ENCODE measurements at regions not wholly inside any gene's neighbourhood (a gene's known extent, or its start where the extent isn't known, plus 50 kb on each side); places are given as distances from the start of the nearest gene placed in this dataset.
"Not testable (repeated sequence)": the region's sequence is repeated elsewhere in the genome, so short reads cannot be mapped to it uniquely, and the experiment has no call there.

GRCh38 chr5:56310711-56311204 lies 77.6 kb upstream of the ANKRD55 start:
- DNase-seq: no peak

GRCh38 chr5:56309262-56309826 lies 76.2 kb upstream of the ANKRD55 start:
- no peak for DNase-seq

GRCh38 chr5:56307714-56308333 lies 74.7 kb upstream of the ANKRD55 start:
- no peak for DNase-seq

- no peak for DNase-seq
These were observed 73.5 kb upstream of the ANKRD55 start for GRCh38 chr5:56306433-56307150.

GRCh38 chr5:56305001-56305950 lies 72.1 kb upstream of the ANKRD55 start:
- no peak for DNase-seq

- no peak for DNase-seq
These were observed 70.4 kb upstream of the ANKRD55 start for GRCh38 chr5:56303511-56303910.

GRCh38 chr5:56302027-56302426 lies 68.9 kb upstream of the ANKRD55 start:
- no peak for DNase-seq

- DNase-seq: no peak
These were observed 67.9 kb upstream of the ANKRD55 start for GRCh38 chr5:56301069-56301468.

- DNase-seq: no peak
These were observed 66.1 kb upstream of the ANKRD55 start for GRCh38 chr5:56299212-56299611.

GRCh38 chr5:56298336-56299090 lies 65.4 kb upstream of the ANKRD55 start:
- DNase-seq: no peak

GRCh38 chr5:56297851-56298250 lies 64.7 kb upstream of the ANKRD55 start:
- DNase-seq: no peak

GRCh38 chr5:56295311-56295710 lies 62.2 kb upstream of the ANKRD55 start:
- not testable (repeated sequence) for DNase-seq

- no peak for DNase-seq
These were observed 61.2 kb upstream of the ANKRD55 start for GRCh38 chr5:56294354-56294753.

GRCh38 chr5:56292874-56293273 lies 59.7 kb upstream of the ANKRD55 start:
- DNase-seq: not testable (repeated sequence)

- DNase-seq: no peak
These were observed 58.7 kb upstream of the ANKRD55 start for GRCh38 chr5:56291661-56292374.

- DNase-seq: no peak
These were observed 58.0 kb upstream of the ANKRD55 start for GRCh38 chr5:56291079-56291643.

- DNase-seq: no peak
These were observed 57.4 kb upstream of the ANKRD55 start for GRCh38 chr5:56290378-56291078.

- DNase-seq: no peak
These were observed 56.5 kb upstream of the ANKRD55 start for GRCh38 chr5:56289602-56289987.

GRCh38 chr5:56288873-56289601 lies 55.9 kb upstream of the ANKRD55 start:
- no peak for DNase-seq
